Trophoblast cell (in vitro differentiated cells and primary cell): ENCODE measurements at regions not wholly inside any gene's neighbourhood (a gene's known extent, or its start where the extent isn't known, plus 50 kb on each side); places are given as distances from the start of the nearest gene placed in this dataset.

ENCODE experiments used
- DNase-seq, 2 donors: peaks; one replicate each; pipeline ENCODE4 v3.0.0-alpha.2; 2016
- H2AFZ ChIP-seq: 2 replicates; pipeline ENCODE4 v1.6.1; 2013; ENCODE audit warnings: low read length, moderate library complexity, mild to moderate bottlenecking; ENCODE audit not compliant: insufficient read depth, poor library complexity
- H2AK5ac ChIP-seq: 2 replicates; pipeline ENCODE4 v1.6.1; 2013; ENCODE audit warnings: mild to moderate bottlenecking, low read length
- H2BK120ac ChIP-seq: 2 replicates; pipeline ENCODE4 v1.6.1; 2013; ENCODE audit warnings: low read length, mild to moderate bottlenecking, moderate library complexity; ENCODE audit not compliant: insufficient read depth, poor library complexity
- H2BK12ac ChIP-seq: 2 replicates; pipeline ENCODE4 v1.6.1; 2013; ENCODE audit warnings: mild to moderate bottlenecking, low read length, moderate library complexity
- H2BK5ac ChIP-seq: 2 replicates; pipeline ENCODE4 v1.6.1; 2013; ENCODE audit warnings: low read length, low read depth, moderate library complexity, mild to moderate bottlenecking; ENCODE audit not compliant: poor library complexity
- H3K14ac ChIP-seq: 2 replicates; pipeline ENCODE4 v1.6.1; 2013; ENCODE audit warnings: mild to moderate bottlenecking, low read length
- H3K18ac ChIP-seq: 2 replicates; pipeline ENCODE4 v1.6.1; 2013; ENCODE audit warnings: mild to moderate bottlenecking, low read length
- H3K23ac ChIP-seq: 2 replicates; pipeline ENCODE4 v1.6.1; 2013; ENCODE audit warnings: low read length
- H3K27ac ChIP-seq: 2 replicates; pipeline ENCODE4 v1.5.1; 2013; ENCODE audit warnings: low read depth, mild to moderate bottlenecking, inconsistent platforms, low read length, moderate library complexity
- H3K27me3 ChIP-seq: 2 replicates; pipeline ENCODE4 v1.6.1; 2013; ENCODE audit warnings: inconsistent platforms, mild to moderate bottlenecking, low read length, moderate library complexity; ENCODE audit not compliant: insufficient read depth
- H3K36me3 ChIP-seq, 2 experiments: 1 replicate in 1 of 2; 2 replicates in 1 of 2; pipeline ENCODE4 v1.6.1; 2013; ENCODE audit warnings: low read length in 2 of 2, mild to moderate bottlenecking in 2 of 2, moderate library complexity in 1 of 2; ENCODE audit not compliant: insufficient read depth in 2 of 2, control insufficient read depth in 1 of 2
- H3K4ac ChIP-seq: 2 replicates; pipeline ENCODE4 v1.6.1; 2013; ENCODE audit warnings: low read depth, mild to moderate bottlenecking, low read length, moderate library complexity
- H3K4me1 ChIP-seq, 2 experiments: 1 replicate in 1 of 2; 2 replicates in 1 of 2; pipeline ENCODE4 v1.6.1; 2013; ENCODE audit warnings: low read length in 2 of 2, mild to moderate bottlenecking in 2 of 2, moderate library complexity in 1 of 2; ENCODE audit not compliant: insufficient read depth in 2 of 2, control insufficient read depth in 1 of 2
- H3K4me2 ChIP-seq: 2 replicates; pipeline ENCODE4 v1.6.1; 2013; ENCODE audit warnings: inconsistent platforms, mild to moderate bottlenecking, low read length, moderate library complexity
- H3K4me3 ChIP-seq: 2 replicates; pipeline ENCODE4 v1.5.1; 2013; ENCODE audit warnings: mild to moderate bottlenecking, low read depth, low read length, inconsistent platforms
- H3K79me1 ChIP-seq: one replicate; pipeline ENCODE4 v1.6.1; 2013; ENCODE audit warnings: low read length
- H3K79me2 ChIP-seq: 2 replicates; pipeline ENCODE4 v1.6.1; 2013; ENCODE audit warnings: low read length, mild to moderate bottlenecking; ENCODE audit not compliant: control insufficient read depth, insufficient read depth, poor library complexity
- H3K9ac ChIP-seq: 2 replicates; pipeline ENCODE4 v1.6.1; 2013; ENCODE audit warnings: mild to moderate bottlenecking, low read length
- H3K9me3 ChIP-seq: 2 replicates; pipeline ENCODE4 v1.6.1; 2013; ENCODE audit warnings: low read depth, mild to moderate bottlenecking, control low read depth, inconsistent platforms, low read length; ENCODE audit not compliant: insufficient read depth
- H4K12ac ChIP-seq: 2 replicates; pipeline ENCODE4 v1.6.1; 2013; ENCODE audit warnings: low read depth, mild to moderate bottlenecking, low read length, moderate library complexity
- H4K8ac ChIP-seq: 2 replicates; pipeline ENCODE4 v1.6.1; 2013; ENCODE audit warnings: low read depth, mild to moderate bottlenecking, low read length, moderate library complexity
- H4K91ac ChIP-seq: one replicate; pipeline ENCODE4 v1.6.1; 2013; ENCODE audit warnings: low read depth, mild to moderate bottlenecking, low read length, moderate library complexity
- WGBS: extraction: QIAGEN DNeasy Blood & Tissue Kit; methylation state at CpG from one replicate; pipeline ENCODE4 v1.1.7; 2013; ENCODE audit warnings: missing lambda C conversion rate; ENCODE audit not compliant: insufficient read length, insufficient coverage; ENCODE audit errors: extremely low coverage; 5-methylcytosine and 5-hydroxymethylcytosine counted together

GRCh38 chr18:45402485-45403056, 212.7 kb upstream of the SLC14A2 start:
- no peaks in the 10 kb centered on the region for H3K27me3 ChIP-seq
- no peaks in the 10 kb centered on the region for H3K9me3 ChIP-seq
- DNase-seq, result no peak
- H2BK12ac ChIP-seq, result no peak overlapping the region
- no peak overlapping the region for H3K4ac ChIP-seq
- peaks cover 5 to 8% of the 10 kb centered on the region in 2 experiments for H3K4me1 ChIP-seq
- no peak overlapping the region for H3K27ac ChIP-seq
- no peak overlapping the region for H3K4me2 ChIP-seq
- no peak overlapping the region for H3K23ac ChIP-seq
- no peak overlapping the region for H2BK120ac ChIP-seq
- no peak overlapping the region for H4K91ac ChIP-seq
- peaks cover 7% of the 10 kb centered on the region for H3K79me1 ChIP-seq
- H3K36me3 ChIP-seq, result no peaks in the 10 kb centered on the region
- H2AFZ ChIP-seq, result no peak overlapping the region
- H3K18ac ChIP-seq, result no peak overlapping the region
- no CpG with 5 or more reads among the region's 2 CpGs for WGBS
- H2AK5ac ChIP-seq, result no peak overlapping the region
- H3K4me3 ChIP-seq, result no peak overlapping the region
- no peaks in the 10 kb centered on the region for H3K79me2 ChIP-seq
- H3K9ac ChIP-seq, result no peak overlapping the region
- H2BK5ac ChIP-seq, result no peak overlapping the region
- no peak overlapping the region for H4K8ac ChIP-seq
- H3K14ac ChIP-seq, result no peak overlapping the region
- no peak overlapping the region for H4K12ac ChIP-seq

- Histone ChIP-seq H2AK5ac (no peak overlapping the region), H3K9ac (no peak overlapping the region), H3K18ac (no peak overlapping the region), H2BK120ac (no peak overlapping the region), H2BK12ac (no peak overlapping the region), H3K4me2 (no peak overlapping the region), H3K27ac (no peak overlapping the region), H4K8ac (no peak overlapping the region), H3K79me1 (peaks cover 7% of the 10 kb centered on the region), H3K4ac (no peak overlapping the region), H2BK5ac (no peak overlapping the region), H2AFZ (no peak overlapping the region), H3K79me2 (no peaks in the 10 kb centered on the region), H4K12ac (no peak overlapping the region), H3K27me3 (no peaks in the 10 kb centered on the region), H3K9me3 (no peaks in the 10 kb centered on the region), H3K4me1 (peaks cover 5 to 8% of the 10 kb centered on the region in 2 experiments), H3K36me3 (no peaks in the 10 kb centered on the region), H3K4me3 (no peak overlapping the region), H3K23ac (no peak overlapping the region), H4K91ac (no peak overlapping the region), H3K14ac (no peak overlapping the region)
- DNase-seq, result no peak
- no CpG with 5 or more reads among the region's 2 CpGs for WGBS
These were observed 211.8 kb upstream of the SLC14A2 start for GRCh38 chr18:45403341-45404049.

GRCh38 chr18:45408218-45408617, 207.1 kb upstream of the SLC14A2 start:
- no peak overlapping the region for H4K91ac ChIP-seq
- no peak overlapping the region for H3K9ac ChIP-seq
- no peaks in the 10 kb centered on the region for H3K36me3 ChIP-seq
- H4K8ac ChIP-seq, result no peak overlapping the region
- no peak overlapping the region for H2BK12ac ChIP-seq
- H2AFZ ChIP-seq, result no peak overlapping the region
- no peak overlapping the region for H3K23ac ChIP-seq
- H3K27ac ChIP-seq, result no peak overlapping the region
- no peak overlapping the region for H3K14ac ChIP-seq
- H3K79me2 ChIP-seq, result no peaks in the 10 kb centered on the region
- WGBS, result no CpG with 5 or more reads among the region's 1 CpG
- H4K12ac ChIP-seq, result no peak overlapping the region
- no peaks in the 10 kb centered on the region for H3K9me3 ChIP-seq
- no peak overlapping the region for H3K4me2 ChIP-seq
- H2BK5ac ChIP-seq, result no peak overlapping the region
- H3K79me1 ChIP-seq, result peaks cover 7% of the 10 kb centered on the region
- no peak overlapping the region for H2AK5ac ChIP-seq
- no peak overlapping the region for H3K18ac ChIP-seq
- no peak overlapping the region for H2BK120ac ChIP-seq
- peaks cover 9 to 12% of the 10 kb centered on the region in 2 experiments for H3K4me1 ChIP-seq
- DNase-seq, result no peak
- H3K4me3 ChIP-seq, result no peak overlapping the region
- no peaks in the 10 kb centered on the region for H3K27me3 ChIP-seq
- no peak overlapping the region for H3K4ac ChIP-seq

- no peak overlapping the region for H3K4me3 ChIP-seq
- no peak overlapping the region for H2BK12ac ChIP-seq
- no peaks in the 10 kb centered on the region for H3K36me3 ChIP-seq
- no peak overlapping the region for H3K9ac ChIP-seq
- H3K79me1 ChIP-seq, result peaks cover 3% of the 10 kb centered on the region
- H3K27ac ChIP-seq, result no peak overlapping the region
- no peak overlapping the region for H2AK5ac ChIP-seq
- H4K8ac ChIP-seq, result no peak overlapping the region
- H2BK120ac ChIP-seq, result no peak overlapping the region
- H4K91ac ChIP-seq, result no peak overlapping the region
- H3K4me2 ChIP-seq, result no peak overlapping the region
- H2BK5ac ChIP-seq, result no peak overlapping the region
- WGBS, result no CpG with 5 or more reads among the region's 7 CpGs
- DNase-seq, result no peak
- no peak overlapping the region for H3K18ac ChIP-seq
- H2AFZ ChIP-seq, result no peak overlapping the region
- H3K4ac ChIP-seq, result no peak overlapping the region
- no peak overlapping the region for H3K14ac ChIP-seq
- no peak overlapping the region for H4K12ac ChIP-seq
- H3K27me3 ChIP-seq, result no peaks in the 10 kb centered on the region
- H3K79me2 ChIP-seq, result no peaks in the 10 kb centered on the region
- peaks cover 4 to 6% of the 10 kb centered on the region in 2 experiments for H3K4me1 ChIP-seq
- H3K23ac ChIP-seq, result no peak overlapping the region
- no peaks in the 10 kb centered on the region for H3K9me3 ChIP-seq
These were observed 205.3 kb upstream of the SLC14A2 start for GRCh38 chr18:45409971-45410370.
